Esophagus muscularis mucosa (tissue), 4 donors: ENCODE measurements at regions not wholly inside any gene's neighbourhood (a gene's known extent, or its start where the extent isn't known, plus 50 kb on each side); places are given as distances from the start of the nearest gene placed in this dataset.

Experiments
- DNase-seq: peaks from one replicate; pipeline ENCODE4 v3.0.0-alpha.2; 2017; ENCODE audit errors: extremely low spot score
- H3K27ac ChIP-seq, 4 donors: fragments of 200-600 bp; sonication (generic); replicated peaks in 1 of 4; 1 replicate in 3 of 4; 2 replicates in 1 of 4; pipeline ENCODE4 v1.5.1; 2016 to 2019; ENCODE audit warnings: mild to moderate bottlenecking in 1 of 4
- H3K27me3 ChIP-seq, 4 donors: fragments of 200-600 bp; sonication (generic); one replicate each; pipeline versions ENCODE4 v1.5.1 to v1.6.0; 2016 to 2019
- H3K36me3 ChIP-seq, 4 donors: fragments of 200-600 bp; sonication (generic); one replicate each; pipeline ENCODE4 v1.5.1; 2016 to 2019
- H3K4me1 ChIP-seq, 4 donors: fragments of 200-600 bp; sonication (generic); one replicate each; pipeline ENCODE4 v1.5.1; 2016 to 2019
- H3K4me3 ChIP-seq, 4 donors: fragments of 200-600 bp; sonication (generic); 1 replicate in 2 of 4; 2 replicates in 2 of 4; pipeline ENCODE4 v1.5.1; 2016 to 2019; ENCODE audit warnings: mild to moderate bottlenecking in 4 of 4, moderate library complexity in 1 of 4
- H3K9me3 ChIP-seq, 4 donors: fragments of 200-600 bp; sonication (generic); 1 replicate in 3 of 4; 2 replicates in 1 of 4; pipeline ENCODE4 v1.5.1; 2016 to 2019
- EP300 ChIP-seq: sonication (generic); formaldehyde crosslinking; IDR thresholded peaks from one replicate; pipeline ENCODE4 v1.6.1; 2017; ENCODE audit warnings: antibody characterized with exemption
- POLR2A ChIP-seq: fragments of 450-650 bp; IDR thresholded peaks from one replicate; pipeline ENCODE4 v1.6.1; 2017; ENCODE audit warnings: antibody characterized with exemption, moderate library complexity, mild to moderate bottlenecking, low read depth
- POLR2AphosphoS5 ChIP-seq, 2 donors: sonication (generic); formaldehyde crosslinking; IDR thresholded peaks; one replicate each; pipeline ENCODE4 v1.6.1; 2017; ENCODE audit warnings: antibody characterized with exemption in 2 of 2
- WGBS: methylation state at CpG from one replicate; pipeline ENCODE4 v1.1.5; 2018; 5-methylcytosine and 5-hydroxymethylcytosine counted together
- intact Hi-C: fragments of 100-400 bp; cut with DNase I; formaldehyde crosslinking; loops from one replicate; pipeline ENCODE4 v1.15.1; 2023
- TF ChIP-seq, protein P1 (sequence below), 3 experiments: fragments of 200-600 bp in 2 of 3; fragments of 450-650 bp in 1 of 3; sonication (generic) in 2 of 3; IDR thresholded peaks; one replicate each; pipeline ENCODE4 v1.5.1; 2017 to 2019; ENCODE audit warnings: antibody characterized with exemption in 3 of 3, mild to moderate bottlenecking in 2 of 3, moderate library complexity in 1 of 3

DNA sequence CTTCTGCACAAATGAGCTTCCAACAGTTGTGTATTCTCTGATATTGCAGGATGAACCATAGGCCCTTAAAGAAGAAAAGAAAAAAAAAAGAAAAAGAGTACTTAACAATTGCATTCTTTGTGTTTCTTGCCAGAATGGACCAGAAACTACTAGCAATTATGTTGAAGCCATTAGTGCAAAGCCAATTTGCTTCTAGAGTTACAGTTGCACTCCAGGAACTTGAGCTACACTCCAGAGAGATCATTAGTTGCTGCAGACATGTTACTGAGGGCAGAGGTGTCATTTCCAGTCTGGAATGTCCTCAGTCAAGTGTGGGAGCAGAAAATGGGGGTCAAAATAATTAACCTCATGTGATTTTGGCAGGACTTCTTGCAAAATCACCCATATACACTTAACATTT is 85.6 kb upstream of the CCL2 start:
- Histone ChIP-seq H3K36me3 (no peaks in the 10 kb centered on the region), H3K9me3 (no peaks in the 10 kb centered on the region), H3K27ac (no peak overlapping the region), H3K4me1 (peaks cover 0 to 4% (median 2%) of the 10 kb centered on the region in 4 donors), H3K4me3 (no peak overlapping the region), H3K27me3 (peaks cover 0 to 17% (median 0%) of the 10 kb centered on the region in 4 donors)
- DNase-seq = no peak
- intact Hi-C loops = no loop called here
- TF ChIP-seq EP300 = no peak
- TF ChIP-seq POLR2A = no peak
- TF ChIP-seq, protein P1, sequence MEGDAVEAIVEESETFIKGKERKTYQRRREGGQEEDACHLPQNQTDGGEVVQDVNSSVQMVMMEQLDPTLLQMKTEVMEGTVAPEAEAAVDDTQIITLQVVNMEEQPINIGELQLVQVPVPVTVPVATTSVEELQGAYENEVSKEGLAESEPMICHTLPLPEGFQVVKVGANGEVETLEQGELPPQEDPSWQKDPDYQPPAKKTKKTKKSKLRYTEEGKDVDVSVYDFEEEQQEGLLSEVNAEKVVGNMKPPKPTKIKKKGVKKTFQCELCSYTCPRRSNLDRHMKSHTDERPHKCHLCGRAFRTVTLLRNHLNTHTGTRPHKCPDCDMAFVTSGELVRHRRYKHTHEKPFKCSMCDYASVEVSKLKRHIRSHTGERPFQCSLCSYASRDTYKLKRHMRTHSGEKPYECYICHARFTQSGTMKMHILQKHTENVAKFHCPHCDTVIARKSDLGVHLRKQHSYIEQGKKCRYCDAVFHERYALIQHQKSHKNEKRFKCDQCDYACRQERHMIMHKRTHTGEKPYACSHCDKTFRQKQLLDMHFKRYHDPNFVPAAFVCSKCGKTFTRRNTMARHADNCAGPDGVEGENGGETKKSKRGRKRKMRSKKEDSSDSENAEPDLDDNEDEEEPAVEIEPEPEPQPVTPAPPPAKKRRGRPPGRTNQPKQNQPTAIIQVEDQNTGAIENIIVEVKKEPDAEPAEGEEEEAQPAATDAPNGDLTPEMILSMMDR (IDR thresholded peaks at IDR 0.05) = no peak
- TF ChIP-seq POLR2AphosphoS5 (IDR thresholded peaks at IDR 0.05) = no peak

DNA sequence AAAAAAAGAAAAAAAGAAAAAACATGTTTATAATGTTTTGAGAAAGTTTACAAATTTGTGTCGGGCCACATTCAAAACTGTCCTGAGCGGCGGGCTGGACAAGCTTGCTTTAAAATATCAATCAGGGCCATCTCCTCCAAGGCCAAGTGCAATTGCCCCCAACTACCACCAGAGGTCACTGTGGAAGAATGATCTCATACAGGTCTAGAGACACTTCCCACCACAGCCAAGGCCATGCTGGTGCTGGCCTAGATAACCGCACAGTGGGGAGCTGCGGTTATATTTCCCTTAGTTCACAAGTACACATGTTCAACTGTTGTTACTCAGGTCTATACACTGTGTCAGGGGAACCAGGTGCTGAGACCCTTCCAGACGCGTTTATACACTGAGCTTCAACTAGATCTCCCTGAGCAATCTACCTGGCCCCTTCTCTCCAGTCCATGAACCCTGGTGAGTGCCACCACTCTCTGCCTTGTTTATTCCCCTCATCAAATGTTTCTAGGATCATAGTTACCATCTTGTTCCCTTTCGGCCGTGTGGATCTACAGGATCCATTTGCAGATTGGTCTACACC is 83.8 kb upstream of the CCL2 start:
- H3K9me3 ChIP-seq = no peaks in the 10 kb centered on the region
- peaks cover 0 to 8% (median 0%) of the 10 kb centered on the region in 4 donors for H3K27me3 ChIP-seq
- peaks cover 0 to 4% (median 2%) of the 10 kb centered on the region in 4 donors for H3K4me1 ChIP-seq
- no peak overlapping the region for H3K27ac ChIP-seq
- intact Hi-C loops = no loop called here
- DNase-seq = no peak
- no peaks in the 10 kb centered on the region for H3K36me3 ChIP-seq
- TF ChIP-seq, protein P1 (IDR thresholded peaks at IDR 0.05) = peak; percentile 64 to 92 (median 68)
- no peak for TF ChIP-seq EP300
- H3K4me3 ChIP-seq = no peak overlapping the region
- WGBS = 66% methylated on average over 9 of the region's 9 CpGs

DNA sequence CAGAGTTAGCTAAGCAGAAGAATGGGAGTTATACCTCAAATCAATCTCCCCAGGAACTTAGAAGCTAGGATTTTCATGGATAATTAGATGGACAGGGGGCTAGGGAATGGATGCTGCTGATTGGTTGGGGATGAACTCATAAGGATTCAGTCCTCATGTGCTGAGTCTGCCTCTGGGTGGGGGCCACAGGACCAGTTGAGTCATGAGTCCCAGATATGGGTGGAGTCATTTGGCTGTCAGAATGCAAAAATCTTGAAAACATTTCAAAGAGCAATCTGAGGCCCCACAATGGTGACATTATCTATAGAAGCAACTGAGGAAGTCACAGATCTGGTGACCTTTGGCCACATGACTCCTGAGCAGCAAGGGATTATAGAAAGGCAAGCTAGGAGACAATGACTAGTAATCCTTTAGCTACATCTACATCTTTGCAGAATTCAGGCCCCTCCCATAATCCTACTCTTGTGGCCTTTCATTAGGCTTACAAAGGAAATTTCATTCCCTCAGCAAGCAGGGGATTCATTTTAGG is 82.6 kb upstream of the CCL2 start:
- Histone ChIP-seq H3K4me1 (peaks cover 0 to 10% (median under 1%) of the 10 kb centered on the region in 4 donors), H3K4me3 (no peak overlapping the region), H3K27me3 (peaks cover 0 to 4% (median 0%) of the 10 kb centered on the region in 4 donors), H3K36me3 (no peaks in the 10 kb centered on the region), H3K27ac (no peak overlapping the region), H3K9me3 (no peaks in the 10 kb centered on the region)
- TF ChIP-seq EP300 = no peak
- intact Hi-C loops = no loop called here
- no peak for DNase-seq

DNA sequence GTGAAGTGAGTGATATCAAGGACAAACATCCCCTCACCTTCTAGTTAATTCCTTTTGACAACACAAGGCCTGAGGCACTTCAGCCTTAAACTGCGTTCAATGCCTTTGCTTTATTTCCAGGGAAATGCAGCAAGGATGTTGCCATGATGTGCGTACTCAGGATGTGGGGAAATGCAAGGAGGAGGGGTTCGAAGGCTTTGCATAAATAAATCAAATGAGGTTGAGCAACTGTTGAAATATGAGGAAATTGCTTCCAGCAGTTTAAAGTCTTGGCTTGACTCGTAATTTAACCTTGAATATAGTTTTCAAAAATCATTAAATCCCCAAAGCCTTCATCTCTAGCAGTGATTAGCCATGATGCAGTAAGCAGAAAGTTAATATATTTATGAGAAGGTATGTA is 81.8 kb upstream of the CCL2 start:
- Histone ChIP-seq H3K27me3 (peaks cover 0 to 4% (median 0%) of the 10 kb centered on the region in 4 donors), H3K9me3 (no peaks in the 10 kb centered on the region), H3K27ac (no peak overlapping the region), H3K4me1 (peaks cover 0 to 17% (median 3%) of the 10 kb centered on the region in 4 donors), H3K36me3 (no peaks in the 10 kb centered on the region), H3K4me3 (no peak overlapping the region)
- intact Hi-C loops = no loop called here
- no peak for DNase-seq
- TF ChIP-seq, protein P1 (IDR thresholded peaks at IDR 0.05) = no peak
- no peak for TF ChIP-seq POLR2A
- no peak for TF ChIP-seq POLR2AphosphoS5 (IDR thresholded peaks at IDR 0.05)
- TF ChIP-seq EP300 = no peak
- WGBS = 45% methylated on average over 4 of the region's 4 CpGs

DNA sequence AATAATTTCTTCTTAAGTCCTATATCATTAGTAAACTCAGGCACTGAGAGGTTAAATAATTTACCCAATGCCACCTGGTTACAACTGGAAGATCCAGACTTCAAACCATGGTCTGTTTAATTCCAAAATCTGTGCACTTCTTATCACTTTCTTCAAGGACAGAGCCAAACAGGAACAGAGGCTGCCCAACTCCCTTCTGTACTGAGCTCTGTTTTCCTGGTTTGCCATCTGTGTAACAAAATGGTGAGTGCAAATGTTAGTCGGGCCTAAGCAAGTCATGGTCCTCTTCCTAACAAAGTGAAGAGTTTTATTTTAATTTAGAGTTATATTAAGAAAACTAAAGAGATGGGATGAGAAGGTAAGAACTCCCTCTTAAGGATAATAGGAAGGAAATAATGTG is 80.6 kb upstream of the CCL2 start:
- intact Hi-C loops = no loop called here
- no peak for TF ChIP-seq POLR2A
- no peak for TF ChIP-seq POLR2AphosphoS5 (IDR thresholded peaks at IDR 0.05)
- TF ChIP-seq EP300 = no peak
- TF ChIP-seq, protein P1 (IDR thresholded peaks at IDR 0.05) = no peak
- Histone ChIP-seq H3K27me3 (peaks cover 0 to 9% (median 0%) of the 10 kb centered on the region in 4 donors), H3K36me3 (no peaks in the 10 kb centered on the region), H3K9me3 (no peaks in the 10 kb centered on the region), H3K27ac (no peak overlapping the region), H3K4me3 (no peak overlapping the region), H3K4me1 (peaks cover 0 to 22% (median 3%) of the 10 kb centered on the region in 4 donors)
- WGBS = 81% methylated on average over 1 of the region's 1 CpG
- no peak for DNase-seq
